GM21619 (cell line): ENCODE measurements at regions not wholly inside any gene's neighbourhood (a gene's known extent, or its start where the extent isn't known, plus 50 kb on each side); places are given as distances from the start of the nearest gene placed in this dataset.
"Not testable (repeated sequence)": the region's sequence is repeated elsewhere in the genome, so short reads cannot be mapped to it uniquely, and the experiment has no call there.

Experiments used
- ATAC-seq: cut with Tn5 transposase; IDR thresholded peaks from one replicate; pipeline ENCODE4 v1.9.1; 2021; ENCODE audit not compliant: unreplicated experiment

GRCh38 chr5:5900350-5900749 is 477.9 kb downstream of the ICE1 start:
- ATAC-seq: no peak

DNA sequence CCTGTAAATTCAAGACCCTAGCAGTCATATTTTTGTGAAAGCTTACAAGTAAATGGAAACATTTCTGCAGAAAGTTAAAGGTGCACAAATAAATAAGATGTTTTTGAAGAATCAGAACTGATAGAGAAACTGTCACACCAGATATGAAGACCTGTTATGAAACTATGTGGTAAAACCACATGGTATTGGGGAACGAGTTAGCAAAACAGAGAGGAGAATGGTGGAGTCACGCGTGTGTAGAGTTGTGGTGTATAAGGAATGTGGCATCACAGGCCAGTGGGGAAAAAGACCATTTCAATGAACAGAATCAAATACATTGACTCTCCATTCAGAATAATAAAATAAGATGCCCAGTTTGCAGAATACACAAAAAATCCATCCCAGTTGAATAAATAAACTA is 477.2 kb downstream of the ICE1 start:
- no peak for ATAC-seq

DNA sequence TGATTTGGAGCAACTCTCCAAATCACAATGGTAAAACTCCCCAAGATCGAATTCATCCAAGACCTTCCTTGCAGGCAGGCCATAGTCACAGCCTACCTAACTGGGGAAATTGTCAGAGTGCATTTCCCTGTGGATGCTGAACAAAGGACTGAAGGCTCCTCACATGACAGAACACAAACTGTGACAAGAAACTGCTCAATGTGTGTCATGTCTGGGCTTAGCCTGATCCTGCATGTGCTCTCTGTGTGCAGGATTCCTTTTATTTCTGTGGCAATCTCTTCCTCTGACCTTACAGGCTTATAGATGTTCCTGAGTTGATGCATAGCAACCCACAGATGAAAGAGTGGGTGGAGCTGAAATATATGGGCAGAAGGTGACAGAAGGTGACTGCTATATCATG is 465.8 kb downstream of the ICE1 start:
- no peak for ATAC-seq

GRCh38 chr5:5887833-5888232 is 465.4 kb downstream of the ICE1 start:
- ATAC-seq: no peak

DNA sequence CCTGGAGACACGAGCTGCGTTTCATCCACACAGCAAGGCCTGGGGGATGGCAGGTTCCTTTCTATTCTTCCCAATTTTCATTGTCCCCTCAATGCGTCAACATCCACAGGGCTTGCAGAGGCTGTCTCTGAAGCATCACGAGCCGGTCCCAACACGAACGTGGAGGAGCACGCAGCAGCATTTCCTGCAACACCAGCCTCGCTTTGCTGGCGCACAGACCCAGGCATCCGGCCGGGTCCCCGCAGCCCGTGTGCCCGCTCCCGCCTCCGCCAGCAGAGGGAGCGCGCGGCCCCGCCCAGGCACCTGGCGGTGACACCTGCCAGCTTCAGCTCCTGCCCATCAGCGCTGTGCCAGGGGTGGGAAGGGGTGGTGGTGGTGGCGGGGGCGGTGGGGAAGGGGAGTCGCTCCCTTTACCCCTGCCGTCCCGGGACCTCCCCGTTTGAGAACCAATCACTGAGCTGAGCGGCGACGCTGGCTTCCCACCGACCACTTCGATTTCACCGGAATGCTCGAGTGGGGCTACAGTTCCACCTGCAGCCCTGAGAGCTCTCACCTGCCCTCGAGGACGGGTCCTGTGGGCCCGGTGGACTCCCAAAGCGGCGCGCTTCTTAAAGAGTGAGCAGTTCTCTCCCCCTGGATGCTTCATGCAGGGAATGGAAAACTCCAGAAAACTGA is 464.5 kb downstream of the ICE1 start:
- peak; percentile 80 for ATAC-seq

GRCh38 chr5:5886353-5886752 is 463.9 kb downstream of the ICE1 start:
- ATAC-seq: no peak

DNA sequence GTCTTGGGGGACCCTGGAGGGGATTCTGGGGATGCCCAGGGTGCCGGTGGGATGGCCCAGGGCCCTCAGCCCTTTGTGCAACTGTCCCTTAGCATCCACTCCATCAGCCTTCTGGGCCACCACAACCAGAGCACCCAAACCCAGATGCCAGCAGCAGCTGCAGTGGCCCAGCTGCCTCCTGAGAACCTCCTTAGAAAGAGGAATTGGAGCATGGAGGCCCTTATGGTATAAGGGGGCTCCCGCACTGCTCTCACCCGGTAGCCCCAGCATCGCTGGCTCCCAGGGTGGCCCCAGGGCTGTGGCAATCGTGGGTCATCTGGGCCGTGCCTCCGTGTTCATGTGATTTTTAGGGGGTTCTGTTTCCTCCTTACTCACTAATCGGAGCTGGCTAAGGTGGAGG is 463.3 kb downstream of the ICE1 start:
- ATAC-seq: no peak

DNA sequence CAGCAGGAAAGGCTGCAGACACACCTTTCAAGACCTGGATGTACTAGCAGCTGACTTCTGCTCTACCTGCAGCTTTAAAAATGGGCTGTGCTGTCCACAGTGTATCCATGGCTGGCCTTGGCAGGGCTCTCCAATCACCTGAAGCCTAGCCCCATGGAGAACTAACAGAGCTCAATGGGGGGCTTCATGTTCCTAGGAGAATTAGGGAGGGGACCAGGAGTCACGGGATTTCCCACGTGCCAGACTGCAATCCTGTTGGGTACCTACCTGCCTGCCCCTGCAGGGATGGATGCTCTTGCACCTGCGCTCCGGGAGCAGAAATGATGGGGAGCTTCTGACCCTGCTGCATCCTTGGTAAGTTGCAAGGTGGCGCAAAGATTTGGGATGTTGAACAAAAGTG is 462.1 kb downstream of the ICE1 start:
- ATAC-seq: no peak

- ATAC-seq: no peak
These were observed 461.1 kb downstream of the ICE1 start for GRCh38 chr5:5883562-5883961.

GRCh38 chr5:5883146-5883545 is 460.7 kb downstream of the ICE1 start:
- no peak for ATAC-seq

DNA sequence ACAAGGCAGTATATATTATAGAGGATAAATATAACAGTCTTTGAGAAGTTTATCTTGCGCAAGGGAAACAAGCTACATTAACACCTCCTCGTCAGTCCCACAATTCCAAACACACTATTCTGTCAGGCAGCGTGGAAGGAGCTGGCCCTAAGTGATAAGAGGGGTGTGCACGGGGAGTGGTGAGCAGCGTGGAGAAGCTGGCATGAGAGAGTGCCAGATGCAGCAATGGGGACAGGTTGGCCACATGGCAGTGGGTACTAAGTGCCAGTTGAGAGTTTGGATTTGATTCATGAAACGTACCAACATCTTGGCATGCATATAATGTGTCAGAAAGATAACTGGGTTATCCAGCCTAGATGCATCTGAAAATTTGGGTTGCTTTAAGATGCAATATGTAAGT is 460.2 kb downstream of the ICE1 start:
- ATAC-seq: no peak

DNA sequence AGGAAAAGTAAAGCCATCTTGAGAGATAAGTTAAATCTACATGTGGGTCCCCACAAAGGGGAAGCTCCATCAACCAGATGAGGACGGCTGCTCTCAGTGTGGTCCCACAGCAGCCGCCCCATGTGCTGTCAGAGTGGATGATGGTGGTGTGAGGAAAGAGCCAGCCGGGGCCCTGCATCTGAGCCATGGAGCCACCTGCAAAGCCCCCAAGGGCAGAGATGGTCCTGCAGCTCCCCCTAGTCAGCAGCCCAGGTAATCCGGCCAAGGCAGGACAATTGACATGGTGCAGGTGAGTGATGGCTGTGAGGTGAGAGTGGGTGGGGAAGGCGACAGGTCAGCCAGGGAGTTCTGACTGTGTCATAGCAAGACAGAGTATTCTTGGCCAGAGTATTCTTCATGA is 458.8 kb downstream of the ICE1 start:
- no peak for ATAC-seq

DNA sequence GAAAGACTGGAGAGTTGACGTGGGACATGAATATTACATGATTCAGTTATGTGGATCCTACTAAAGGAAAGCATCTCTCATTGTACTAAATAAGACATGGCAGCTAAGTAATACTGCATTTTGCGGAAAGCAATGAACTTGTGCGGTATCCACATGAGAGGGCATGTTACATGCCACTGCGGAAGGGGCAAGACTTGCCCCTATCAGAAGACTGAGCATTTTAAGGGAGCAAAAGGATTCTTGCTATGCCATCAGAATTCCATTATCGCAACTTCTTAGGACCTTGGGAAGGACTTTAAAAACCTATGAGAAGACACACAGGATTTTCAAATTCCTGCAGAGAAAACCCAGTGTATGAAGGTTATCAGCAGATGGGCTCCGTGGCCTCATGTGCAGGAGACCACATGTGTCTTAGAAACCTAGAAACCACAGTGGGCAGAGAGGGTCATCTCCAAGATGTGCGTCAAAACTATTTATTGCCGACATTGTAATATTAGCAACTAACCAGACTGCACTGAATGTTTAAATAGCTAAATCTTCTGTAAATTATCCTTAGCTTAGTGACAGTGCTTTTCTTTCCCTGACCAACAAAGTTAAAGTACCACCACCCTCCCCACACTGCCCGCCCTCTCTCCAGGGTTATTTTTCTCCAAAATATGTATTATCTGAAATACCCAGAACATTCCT is 457.7 kb downstream of the ICE1 start:
- ATAC-seq: no peak

GRCh38 chr5:5857396-5857795 is 434.9 kb downstream of the ICE1 start:
- ATAC-seq: no peak

DNA sequence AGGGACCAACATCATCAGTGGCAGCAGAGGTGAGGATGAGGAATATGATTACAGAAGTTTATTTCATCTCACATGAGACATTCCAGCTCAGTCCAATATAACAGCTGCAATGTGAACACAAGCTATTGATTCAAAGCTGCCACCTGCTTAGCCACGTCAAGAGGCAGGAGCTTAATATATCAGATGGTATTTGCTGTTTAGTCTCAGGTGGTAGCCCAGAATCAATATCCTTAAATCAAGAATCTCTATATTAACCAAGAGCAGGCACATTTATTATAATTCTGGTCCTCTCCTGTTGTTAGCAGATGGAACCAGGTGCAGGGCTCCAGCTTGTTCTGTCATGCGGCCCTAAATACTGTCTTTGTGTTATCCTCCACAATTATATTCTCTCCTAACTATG is 431.6 kb downstream of the ICE1 start:
- ATAC-seq: no peak

GRCh38 chr5:5838493-5838892 is 416.0 kb downstream of the ICE1 start:
- ATAC-seq: no peak

- not testable (repeated sequence) for ATAC-seq
These were observed 409.1 kb downstream of the ICE1 start for GRCh38 chr5:5831622-5832021.

- no peak for ATAC-seq
These were observed 406.1 kb downstream of the ICE1 start for GRCh38 chr5:5828619-5829018.

DNA sequence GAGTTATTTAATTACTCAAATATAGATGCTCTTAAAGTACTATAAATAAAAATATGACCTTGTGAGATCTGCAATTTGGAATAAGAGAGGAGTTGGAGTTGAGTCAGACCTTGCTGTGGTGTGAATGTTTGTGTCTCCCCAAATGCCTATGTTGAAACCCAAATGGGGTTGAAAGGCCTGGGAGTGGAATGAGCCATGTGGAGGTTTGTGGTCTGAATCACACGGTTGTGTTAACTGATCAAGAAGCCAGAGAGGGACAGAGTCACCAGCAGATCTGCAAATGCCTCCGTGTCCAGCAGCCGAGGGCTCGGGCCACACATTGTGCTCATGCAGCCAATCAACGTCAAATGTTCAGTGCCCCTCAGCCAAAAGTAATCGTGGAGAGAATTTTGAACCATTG is 404.4 kb downstream of the ICE1 start:
- no peak for ATAC-seq

DNA sequence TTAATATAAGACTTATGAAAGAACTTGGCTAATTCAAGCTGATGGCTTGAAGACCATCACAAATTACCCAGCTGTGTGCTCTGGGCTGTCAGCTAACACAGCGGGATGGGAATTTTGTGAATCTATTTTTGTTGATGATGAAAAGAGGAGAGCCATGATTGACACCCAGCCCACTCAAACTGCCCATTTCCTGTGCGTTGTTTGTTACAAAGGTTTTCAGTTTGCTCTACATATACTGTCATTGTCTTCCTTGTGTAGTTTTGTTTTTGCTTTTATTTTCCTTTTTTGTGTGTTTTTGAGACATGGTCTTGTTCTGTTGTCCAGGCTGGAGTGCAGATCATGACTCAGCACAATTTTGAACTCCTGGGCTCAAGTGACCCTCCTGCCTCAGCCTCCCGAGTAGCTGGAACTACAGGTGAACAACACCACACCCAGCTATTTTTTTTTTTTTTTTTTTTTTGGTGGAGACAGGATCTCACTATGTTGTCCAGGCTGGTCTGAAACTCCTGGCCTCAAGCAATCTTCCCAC is 400.3 kb downstream of the ICE1 start:
- ATAC-seq: no peak

GRCh38 chr5:5816960-5817359 is 394.5 kb downstream of the ICE1 start:
- no peak for ATAC-seq

DNA sequence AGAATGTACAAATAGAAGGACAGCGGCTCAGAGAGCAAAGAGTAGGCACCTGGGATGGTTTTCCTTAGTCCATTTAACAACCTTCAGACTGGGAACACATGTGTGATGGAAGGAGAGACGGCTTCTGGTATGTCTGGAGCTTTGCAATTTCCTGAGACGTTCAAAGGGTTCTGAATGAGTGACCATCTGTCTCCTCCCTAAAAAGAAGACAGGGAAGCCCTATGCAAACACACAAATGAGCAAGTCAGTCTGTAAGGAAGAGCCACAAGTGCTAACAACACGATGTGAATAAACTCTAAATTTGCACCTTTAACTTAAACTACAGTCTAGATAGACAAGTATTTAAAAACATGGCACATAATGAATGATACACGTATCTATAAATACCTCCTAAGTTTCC is 391.0 kb downstream of the ICE1 start:
- no peak for ATAC-seq

DNA sequence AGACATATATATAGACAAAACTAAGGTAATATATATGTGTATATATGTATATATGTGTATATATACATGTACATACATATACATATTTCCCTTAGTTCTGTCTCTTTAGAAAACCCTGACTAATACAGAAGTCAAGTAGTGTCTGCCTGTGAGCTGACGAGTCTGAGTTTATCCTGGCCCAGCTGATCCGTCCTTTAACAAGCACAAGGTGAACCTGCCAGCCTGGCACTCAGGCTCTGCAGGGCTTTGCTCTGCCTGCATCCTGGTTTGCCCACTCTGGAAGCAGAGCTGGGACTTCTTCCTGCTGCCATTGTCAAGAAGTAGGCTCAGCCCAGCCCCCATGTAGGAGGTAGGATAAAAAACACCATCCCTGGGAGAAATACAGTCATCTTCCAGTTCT is 388.0 kb downstream of the ICE1 start:
- no peak for ATAC-seq
